ENCODE measurements at regions not wholly inside any gene's neighbourhood (a gene's known extent, or its start where the extent isn't known, plus 50 kb on each side); places are given as distances from the start of the nearest gene placed in this dataset.
A peak's percentile ranks its signal among the peaks of the same experiment; 100 is the strongest.

GRCh38 chr6:147078602-147079001 is 125.6 kb upstream of the STXBP5 start:
- in situ Hi-C loops (cut with HindIII; ENCODE audit: low sequenced_read_pairs), result no loop called here
- DNase-seq (ENCODE audit: low read depth, low spot score), result peak; percentile 41
- no peak for TF ChIP-seq CTCF (IDR thresholded peaks at IDR 0.05; ENCODE audit: low read depth, low read length)
- no peak overlapping the region for H3K4me3 ChIP-seq (ENCODE audit: low read depth, low read length)

- in situ Hi-C loops (cut with HindIII; ENCODE audit: low sequenced_read_pairs), result no loop called here
- no peak overlapping the region for H3K4me3 ChIP-seq (ENCODE audit: low read depth, low read length)
- DNase-seq (ENCODE audit: low read depth, low spot score), result no peak
- no peak for TF ChIP-seq CTCF (IDR thresholded peaks at IDR 0.05; ENCODE audit: low read depth, low read length)
Measured at GRCh38 chr6:147080225-147080624, 124.0 kb upstream of the STXBP5 start.

DNA sequence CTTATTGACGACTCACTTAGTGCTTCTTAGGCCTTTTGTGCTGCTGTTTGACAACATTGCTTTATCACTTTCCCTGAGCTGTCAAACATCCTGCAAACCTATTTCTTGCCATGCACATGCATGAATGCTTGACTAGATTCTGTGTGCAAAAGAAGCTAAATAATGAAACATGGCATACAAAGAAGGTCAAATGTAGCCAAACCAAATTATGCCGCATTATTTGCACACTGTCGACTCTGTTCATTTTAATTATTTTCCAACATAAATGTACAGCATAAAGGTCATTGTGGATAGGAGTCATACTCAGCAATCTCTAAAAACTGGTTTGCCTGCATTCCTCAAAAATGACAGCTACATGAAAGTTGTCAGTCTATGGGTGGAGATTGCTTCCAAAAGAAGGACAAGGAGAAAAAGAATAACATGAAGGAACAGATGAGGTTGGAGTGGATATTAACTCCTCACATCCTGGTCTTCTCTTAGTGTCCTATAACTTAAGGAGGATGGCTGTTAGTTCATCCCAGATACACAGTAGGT is 123.1 kb upstream of the STXBP5 start:
- no peak for DNase-seq (ENCODE audit: low read depth, low spot score)
- in situ Hi-C loops (cut with HindIII; ENCODE audit: low sequenced_read_pairs), result no loop called here
- no peak overlapping the region for H3K4me3 ChIP-seq (ENCODE audit: low read depth, low read length)
- TF ChIP-seq CTCF (IDR thresholded peaks at IDR 0.05; ENCODE audit: low read depth, low read length), result no peak

DNA sequence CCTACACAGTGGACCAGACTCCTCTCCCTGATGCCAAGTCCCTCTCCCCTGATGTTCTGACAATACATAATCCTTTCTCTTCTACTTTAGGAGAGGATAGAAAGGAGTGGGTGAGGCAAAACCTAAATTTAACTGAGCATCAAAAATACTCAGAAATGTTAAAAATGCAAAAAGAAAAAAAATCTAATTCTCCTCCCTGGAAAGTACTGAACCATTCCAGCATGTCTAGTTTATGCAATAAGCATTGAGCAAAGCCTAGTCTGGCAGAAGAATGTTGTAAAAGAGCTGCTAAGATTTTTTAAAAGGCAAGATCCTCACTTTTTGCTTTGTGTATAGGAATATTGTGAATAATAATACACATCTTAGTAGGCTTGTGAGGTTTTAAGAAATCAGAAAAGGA is 116.6 kb upstream of the STXBP5 start:
- no peak for TF ChIP-seq CTCF (IDR thresholded peaks at IDR 0.05; ENCODE audit: low read depth, low read length)
- no peak overlapping the region for H3K4me3 ChIP-seq (ENCODE audit: low read depth, low read length)
- in situ Hi-C loops (cut with HindIII; ENCODE audit: low sequenced_read_pairs), result no loop called here
- DNase-seq (ENCODE audit: low read depth, low spot score), result no peak

- no peak for TF ChIP-seq CTCF (IDR thresholded peaks at IDR 0.05; ENCODE audit: low read depth, low read length)
- no peak overlapping the region for H3K4me3 ChIP-seq (ENCODE audit: low read depth, low read length)
- in situ Hi-C loops (cut with HindIII; ENCODE audit: low sequenced_read_pairs), result no loop called here
- DNase-seq (ENCODE audit: low read depth, low spot score), result no peak
Measured at GRCh38 chr6:147088861-147089260, 115.4 kb upstream of the STXBP5 start.

GRCh38 chr6:147095316-147095715 is 108.9 kb upstream of the STXBP5 start:
- no peak for DNase-seq (ENCODE audit: low read depth, low spot score)
- no peak overlapping the region for H3K4me3 ChIP-seq (ENCODE audit: low read depth, low read length)
- in situ Hi-C loops (cut with HindIII; ENCODE audit: low sequenced_read_pairs), result no loop called here
- TF ChIP-seq CTCF (IDR thresholded peaks at IDR 0.05; ENCODE audit: low read depth, low read length), result no peak

GRCh38 chr6:147099974-147100373 is 104.2 kb upstream of the STXBP5 start:
- H3K4me3 ChIP-seq (ENCODE audit: low read depth, low read length), result no peak overlapping the region
- TF ChIP-seq CTCF (IDR thresholded peaks at IDR 0.05; ENCODE audit: low read depth, low read length), result no peak
- DNase-seq (ENCODE audit: low read depth, low spot score), result peak; percentile 85
- in situ Hi-C loops (cut with HindIII; ENCODE audit: low sequenced_read_pairs), result no loop called here
